Parathyroid adenoma (tissue), 2 donors: ENCODE measurements at regions not wholly inside any gene's neighbourhood (a gene's known extent, or its start where the extent isn't known, plus 50 kb on each side); places are given as distances from the start of the nearest gene placed in this dataset.
A peak's percentile ranks its signal among the peaks of the same experiment; 100 is the strongest.

Experiments used
- H2AFZ ChIP-seq: fragments of 300-600 bp; sonication (generic); one replicate; pipeline ENCODE4 v1.7.0; 2017; ENCODE audit warnings: antibody characterized with exemption, mild to moderate bottlenecking
- H3K27ac ChIP-seq: fragments of 300-600 bp; sonication (generic); one replicate; pipeline ENCODE4 v1.7.0; 2017
- H3K27me3 ChIP-seq: fragments of 300-600 bp; sonication (generic); one replicate; pipeline ENCODE4 v1.7.0; 2017; ENCODE audit warnings: low read length; ENCODE audit not compliant: control insufficient read depth, insufficient read depth
- H3K36me3 ChIP-seq: fragments of 300-600 bp; sonication (generic); one replicate; pipeline ENCODE4 v1.7.0; 2017; ENCODE audit warnings: low read length; ENCODE audit not compliant: control insufficient read depth, insufficient read depth
- H3K4me1 ChIP-seq: fragments of 300-600 bp; sonication (generic); one replicate; pipeline ENCODE4 v1.7.0; 2017; ENCODE audit warnings: control low read depth
- H3K4me2 ChIP-seq: fragments of 300-600 bp; sonication (generic); one replicate; pipeline ENCODE4 v1.7.0; 2017; ENCODE audit warnings: low read length
- H3K4me3 ChIP-seq: fragments of 300-600 bp; sonication (generic); one replicate; pipeline ENCODE4 v1.7.0; 2017; ENCODE audit warnings: low read depth, low read length
- H3K79me2 ChIP-seq: fragments of 300-600 bp; sonication (generic); one replicate; pipeline ENCODE4 v1.7.0; 2017; ENCODE audit warnings: control low read depth
- H3K9ac ChIP-seq: fragments of 300-600 bp; sonication (generic); one replicate; pipeline ENCODE4 v1.7.0; 2017; ENCODE audit warnings: mild to moderate bottlenecking
- H3K9me3 ChIP-seq: fragments of 300-600 bp; sonication (generic); one replicate; pipeline ENCODE4 v1.7.0; 2017; ENCODE audit warnings: low read length; ENCODE audit not compliant: control insufficient read depth
- CTCF ChIP-seq: fragments of 300-600 bp; sonication (generic); IDR thresholded peaks from one replicate; pipeline ENCODE4 v1.7.0; 2017; ENCODE audit warnings: antibody characterized with exemption, mild to moderate bottlenecking
- donor health status: primary hyperparathyroidism.

GRCh38 chr12:46493150-46493833 lies 120.7 kb upstream of the SLC38A2 start:
- H3K27me3 ChIP-seq = no peaks in the 10 kb centered on the region
- H2AFZ ChIP-seq = peak overlapping the region; percentile 50
- H3K36me3 ChIP-seq = no peaks in the 10 kb centered on the region
- H3K9me3 ChIP-seq = no peaks in the 10 kb centered on the region
- peaks cover 16% of the 10 kb centered on the region for H3K4me1 ChIP-seq
- H3K9ac ChIP-seq = no peak overlapping the region
- no peak overlapping the region for H3K4me2 ChIP-seq
- H3K4me3 ChIP-seq = peak overlapping the region; percentile 8
- no peak for TF ChIP-seq CTCF
- H3K79me2 ChIP-seq = no peaks in the 10 kb centered on the region
- H3K27ac ChIP-seq = peak overlapping the region; percentile 82

- no peaks in the 10 kb centered on the region for H3K9me3 ChIP-seq
- no peaks in the 10 kb centered on the region for H3K79me2 ChIP-seq
- peaks cover 16% of the 10 kb centered on the region for H3K4me1 ChIP-seq
- H3K27ac ChIP-seq = peak overlapping the region; percentile 82
- H3K4me2 ChIP-seq = peak overlapping the region; percentile 2
- H3K36me3 ChIP-seq = no peaks in the 10 kb centered on the region
- H3K9ac ChIP-seq = no peak overlapping the region
- H2AFZ ChIP-seq = peak overlapping the region; percentile 24
- H3K27me3 ChIP-seq = no peaks in the 10 kb centered on the region
- H3K4me3 ChIP-seq = peak overlapping the region; percentile 8
- TF ChIP-seq CTCF = no peak
Measured at GRCh38 chr12:46492471-46493085, 120.0 kb upstream of the SLC38A2 start.

GRCh38 chr12:46491548-46491947 lies 119.0 kb upstream of the SLC38A2 start:
- no peak for TF ChIP-seq CTCF
- Histone ChIP-seq H3K79me2 (no peaks in the 10 kb centered on the region), H3K36me3 (no peaks in the 10 kb centered on the region), H3K4me3 (no peak overlapping the region), H2AFZ (no peak overlapping the region), H3K9me3 (no peaks in the 10 kb centered on the region), H3K4me2 (no peak overlapping the region), H3K27me3 (no peaks in the 10 kb centered on the region), H3K9ac (no peak overlapping the region), H3K27ac (no peak overlapping the region), H3K4me1 (peaks cover 16% of the 10 kb centered on the region)

GRCh38 chr12:46490635-46491034 lies 118.1 kb upstream of the SLC38A2 start:
- H3K4me3 ChIP-seq = no peak overlapping the region
- no peak overlapping the region for H3K9ac ChIP-seq
- no peak overlapping the region for H2AFZ ChIP-seq
- H3K27ac ChIP-seq = no peak overlapping the region
- H3K4me1 ChIP-seq = peaks cover 16% of the 10 kb centered on the region
- no peaks in the 10 kb centered on the region for H3K79me2 ChIP-seq
- H3K27me3 ChIP-seq = no peaks in the 10 kb centered on the region
- H3K9me3 ChIP-seq = no peaks in the 10 kb centered on the region
- TF ChIP-seq CTCF = no peak
- no peaks in the 10 kb centered on the region for H3K36me3 ChIP-seq
- no peak overlapping the region for H3K4me2 ChIP-seq
